DMS53 treated with DMSO at 0.1 percent for 48 hours (cell line): ENCODE measurements at regions not wholly inside any gene's neighbourhood (a gene's known extent, or its start where the extent isn't known, plus 50 kb on each side); places are given as distances from the start of the nearest gene placed in this dataset.

Experiments used
- DNase-seq: peaks from one replicate; lab custom pipeline; 2025; ENCODE audit not compliant: unreplicated experiment; lab: John Stamatoyannopoulos, UW

GRCh38 chr13:33512880-33513554 lies 227.5 kb upstream of the STARD13 start:
- no peak for DNase-seq

GRCh38 chr13:33514362-33514761 lies 228.8 kb upstream of the STARD13 start:
- DNase-seq, result no peak

GRCh38 chr13:33515146-33515545 lies 229.6 kb upstream of the STARD13 start:
- DNase-seq, result no peak

- DNase-seq, result peak; percentile 1
Measured at GRCh38 chr13:33518452-33518851, 232.9 kb upstream of the STARD13 start.

- DNase-seq, result no peak
Measured at GRCh38 chr13:33519561-33520467, 234.3 kb upstream of the STARD13 start.

- DNase-seq, result no peak
Measured at GRCh38 chr13:33520468-33520839, 234.9 kb upstream of the STARD13 start.

GRCh38 chr13:33524086-33524485 lies 238.5 kb upstream of the STARD13 start:
- DNase-seq, result no peak

- DNase-seq, result no peak
Measured at GRCh38 chr13:33525763-33526162, 240.2 kb upstream of the STARD13 start.

GRCh38 chr13:33526718-33527117 lies 241.2 kb upstream of the STARD13 start:
- no peak for DNase-seq

GRCh38 chr13:33528896-33529295 lies 243.3 kb upstream of the STARD13 start:
- DNase-seq, result no peak

- DNase-seq, result no peak
Measured at GRCh38 chr13:33531484-33531883, 245.9 kb upstream of the STARD13 start.

GRCh38 chr13:33535061-33535460 lies 249.5 kb upstream of the STARD13 start:
- no peak for DNase-seq

- DNase-seq, result no peak
Measured at GRCh38 chr13:33536601-33537000, 251.0 kb upstream of the STARD13 start.

- no peak for DNase-seq
Measured at GRCh38 chr13:33537026-33537425, 251.5 kb upstream of the STARD13 start.

- no peak for DNase-seq
Measured at GRCh38 chr13:33537676-33538075, 252.1 kb upstream of the STARD13 start.

GRCh38 chr13:33541456-33541855 lies 255.9 kb upstream of the STARD13 start:
- DNase-seq, result no peak

GRCh38 chr13:33541962-33542308 lies 256.4 kb upstream of the STARD13 start:
- no peak for DNase-seq

GRCh38 chr13:33542309-33543088 lies 256.9 kb upstream of the STARD13 start:
- peak; percentile 98 for DNase-seq

GRCh38 chr13:33543089-33543459 lies 257.5 kb upstream of the STARD13 start:
- DNase-seq, result no peak

- DNase-seq, result peak; percentile 39
Measured at GRCh38 chr13:33543631-33544265, 258.2 kb upstream of the STARD13 start.

GRCh38 chr13:33544308-33544707 lies 258.8 kb upstream of the STARD13 start:
- DNase-seq, result no peak
